MM.1S (cell line): ENCODE measurements at regions not wholly inside any gene's neighbourhood (a gene's known extent, or its start where the extent isn't known, plus 50 kb on each side); places are given as distances from the start of the nearest gene placed in this dataset.

Experiments
- CTCF ChIP-seq: fragments of 300-600 bp; sonication (generic); IDR thresholded peaks from 2 replicates; pipeline ENCODE4 v1.5.1; 2016; ENCODE audit warnings: antibody characterized with exemption, low read length, mixed read lengths
- EZH2 ChIP-seq: fragments of 300-600 bp; sonication (generic); optimal IDR thresholded peaks from 2 replicates; pipeline ENCODE3; 2017; ENCODE audit warnings: low read depth, mild to moderate bottlenecking, antibody characterized with exemption, low read length, mixed read lengths
- EZH2phosphoT487 ChIP-seq: fragments of 300-600 bp; sonication (generic); IDR thresholded peaks from 2 replicates; pipeline ENCODE4 v1.6.1; 2018; ENCODE audit warnings: antibody characterized with exemption, low read length

- TF ChIP-seq CTCF: no peak
- TF ChIP-seq EZH2: no peak
- no peak for TF ChIP-seq EZH2phosphoT487
These were observed 103.9 kb upstream of the XIRP2 start for GRCh38 chr2:166784296-166784946.
